HG03460 (cell line): ENCODE measurements at regions not wholly inside any gene's neighbourhood (a gene's known extent, or its start where the extent isn't known, plus 50 kb on each side); places are given as distances from the start of the nearest gene placed in this dataset.

Experiments used
- ATAC-seq: cut with Tn5 transposase; IDR thresholded peaks from one replicate; pipeline ENCODE4 v1.9.1; 2021; ENCODE audit not compliant: unreplicated experiment

- ATAC-seq, result no peak
These were observed 114.0 kb upstream of the TMEM132D start for GRCh38 chr12:130017591-130018449.

GRCh38 chr12:130018614-130019013, 114.8 kb upstream of the TMEM132D start:
- no peak for ATAC-seq

GRCh38 chr12:130026608-130027176, 122.9 kb upstream of the TMEM132D start:
- ATAC-seq, result no peak

GRCh38 chr12:130027798-130028197, 124.0 kb upstream of the TMEM132D start:
- ATAC-seq, result no peak

- ATAC-seq, result no peak
These were observed 125.3 kb upstream of the TMEM132D start for GRCh38 chr12:130029151-130029550.

GRCh38 chr12:130031041-130031440, 127.2 kb upstream of the TMEM132D start:
- ATAC-seq, result no peak

GRCh38 chr12:130031571-130032189, 127.9 kb upstream of the TMEM132D start:
- no peak for ATAC-seq

- ATAC-seq, result no peak
These were observed 120.1 kb upstream of the FZD10 start for GRCh38 chr12:130041983-130042812.

- ATAC-seq, result no peak
These were observed 118.4 kb upstream of the FZD10 start for GRCh38 chr12:130043685-130044406.

GRCh38 chr12:130044991-130045621, 117.2 kb upstream of the FZD10 start:
- ATAC-seq, result no peak

- ATAC-seq, result no peak
These were observed 112.6 kb upstream of the FZD10 start for GRCh38 chr12:130049666-130050065.

GRCh38 chr12:130051900-130052299, 110.4 kb upstream of the FZD10 start:
- ATAC-seq, result no peak

GRCh38 chr12:130053651-130054069, 108.6 kb upstream of the FZD10 start:
- ATAC-seq, result no peak

GRCh38 chr12:130054803-130055202, 107.5 kb upstream of the FZD10 start:
- ATAC-seq, result no peak

GRCh38 chr12:130058926-130059472, 103.3 kb upstream of the FZD10 start:
- ATAC-seq, result no peak

- no peak for ATAC-seq
These were observed 98.4 kb upstream of the FZD10 start for GRCh38 chr12:130063866-130064265.

- ATAC-seq, result no peak
These were observed 97.3 kb upstream of the FZD10 start for GRCh38 chr12:130064999-130065398.

GRCh38 chr12:130066742-130067141, 95.5 kb upstream of the FZD10 start:
- ATAC-seq, result no peak

GRCh38 chr12:130068741-130069140, 93.5 kb upstream of the FZD10 start:
- ATAC-seq, result no peak

GRCh38 chr12:130070126-130070611, 92.1 kb upstream of the FZD10 start:
- no peak for ATAC-seq
